ENCODE measurements at regions not wholly inside any gene's neighbourhood (a gene's known extent, or its start where the extent isn't known, plus 50 kb on each side); places are given as distances from the start of the nearest gene placed in this dataset.

GRCh38 chr3:82354228-82354627, 592.8 kb upstream of the GBE1 start:
- TF ChIP-seq TCF12 (IDR thresholded peaks at IDR 0.05; ENCODE audit: low read depth) (no peak), NFIC (IDR thresholded peaks at IDR 0.05) (0 out of 2 replicates have a peak, but pooled peaks have one; percentile 8)

GRCh38 chr3:82353306-82354171, 592.1 kb upstream of the GBE1 start:
- TF ChIP-seq CEBPB (IDR thresholded peaks at IDR 0.05) (no peak), NFIC (IDR thresholded peaks at IDR 0.05) (no peak), TCF12 (IDR thresholded peaks at IDR 0.05; ENCODE audit: low read depth) (no peak), FOXM1 (IDR thresholded peaks at IDR 0.05; ENCODE audit: borderline replicate concordance, low read depth) (no peak), TEAD4 (IDR thresholded peaks at IDR 0.05) (no peak), EGR1 (IDR thresholded peaks at IDR 0.05) (no peak), ZBTB7A (IDR thresholded peaks at IDR 0.05; ENCODE audit: low read depth) (no peak), TAF1 (IDR thresholded peaks at IDR 0.05; ENCODE audit: low read depth) (no peak), CREB1 (IDR thresholded peaks at IDR 0.05; ENCODE audit: low read depth) (no peak), RAD21 (IDR thresholded peaks at IDR 0.05; ENCODE audit: low read depth) (no peak), MAX (IDR thresholded peaks at IDR 0.05) (no peak)
- TF ChIP-seq, protein P1, sequence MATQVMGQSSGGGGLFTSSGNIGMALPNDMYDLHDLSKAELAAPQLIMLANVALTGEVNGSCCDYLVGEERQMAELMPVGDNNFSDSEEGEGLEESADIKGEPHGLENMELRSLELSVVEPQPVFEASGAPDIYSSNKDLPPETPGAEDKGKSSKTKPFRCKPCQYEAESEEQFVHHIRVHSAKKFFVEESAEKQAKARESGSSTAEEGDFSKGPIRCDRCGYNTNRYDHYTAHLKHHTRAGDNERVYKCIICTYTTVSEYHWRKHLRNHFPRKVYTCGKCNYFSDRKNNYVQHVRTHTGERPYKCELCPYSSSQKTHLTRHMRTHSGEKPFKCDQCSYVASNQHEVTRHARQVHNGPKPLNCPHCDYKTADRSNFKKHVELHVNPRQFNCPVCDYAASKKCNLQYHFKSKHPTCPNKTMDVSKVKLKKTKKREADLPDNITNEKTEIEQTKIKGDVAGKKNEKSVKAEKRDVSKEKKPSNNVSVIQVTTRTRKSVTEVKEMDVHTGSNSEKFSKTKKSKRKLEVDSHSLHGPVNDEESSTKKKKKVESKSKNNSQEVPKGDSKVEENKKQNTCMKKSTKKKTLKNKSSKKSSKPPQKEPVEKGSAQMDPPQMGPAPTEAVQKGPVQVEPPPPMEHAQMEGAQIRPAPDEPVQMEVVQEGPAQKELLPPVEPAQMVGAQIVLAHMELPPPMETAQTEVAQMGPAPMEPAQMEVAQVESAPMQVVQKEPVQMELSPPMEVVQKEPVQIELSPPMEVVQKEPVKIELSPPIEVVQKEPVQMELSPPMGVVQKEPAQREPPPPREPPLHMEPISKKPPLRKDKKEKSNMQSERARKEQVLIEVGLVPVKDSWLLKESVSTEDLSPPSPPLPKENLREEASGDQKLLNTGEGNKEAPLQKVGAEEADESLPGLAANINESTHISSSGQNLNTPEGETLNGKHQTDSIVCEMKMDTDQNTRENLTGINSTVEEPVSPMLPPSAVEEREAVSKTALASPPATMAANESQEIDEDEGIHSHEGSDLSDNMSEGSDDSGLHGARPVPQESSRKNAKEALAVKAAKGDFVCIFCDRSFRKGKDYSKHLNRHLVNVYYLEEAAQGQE (IDR thresholded peaks at IDR 0.05; ENCODE audit: low read depth) = no peak

GRCh38 chr3:82347585-82347984, 586.1 kb upstream of the GBE1 start:
- no peak for TF ChIP-seq MAX (IDR thresholded peaks at IDR 0.05)
- no peak for TF ChIP-seq YY1 (IDR thresholded peaks at IDR 0.05; ENCODE audit: low read depth)
- no peak for TF ChIP-seq TAF1 (IDR thresholded peaks at IDR 0.05; ENCODE audit: low read depth)
- TF ChIP-seq ZBTB7A (IDR thresholded peaks at IDR 0.05; ENCODE audit: low read depth) = no peak
- TF ChIP-seq RAD21 (IDR thresholded peaks at IDR 0.05; ENCODE audit: low read depth) = no peak

DNA sequence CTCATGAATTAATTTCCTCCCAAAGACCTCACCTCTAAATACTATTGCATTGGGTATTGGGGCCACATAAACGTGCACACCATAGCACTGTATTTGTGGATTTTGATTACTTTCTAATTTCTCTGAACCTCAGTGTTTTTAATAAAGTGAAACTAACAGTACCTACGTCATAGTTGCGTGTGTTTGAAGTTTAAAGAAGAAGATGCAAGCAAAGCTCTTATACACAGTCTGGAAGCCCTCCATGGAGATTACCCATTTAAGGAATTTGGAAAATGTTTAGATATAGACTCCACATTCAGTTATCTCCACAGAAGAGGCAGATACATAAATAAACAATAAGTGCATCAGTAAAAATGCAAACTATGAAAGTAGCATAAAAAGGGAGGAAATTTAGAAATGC, 581.1 kb upstream of the GBE1 start:
- TF ChIP-seq, protein P1 (IDR thresholded peaks at IDR 0.05; ENCODE audit: low read depth) = no peak
- no peak for TF ChIP-seq TCF12 (IDR thresholded peaks at IDR 0.05; ENCODE audit: low read depth)
- no peak for TF ChIP-seq EGR1 (IDR thresholded peaks at IDR 0.05)
- TF ChIP-seq MAX (IDR thresholded peaks at IDR 0.05) = no peak
- no peak for TF ChIP-seq YY1 (IDR thresholded peaks at IDR 0.05; ENCODE audit: low read depth)
- TF ChIP-seq RAD21 (IDR thresholded peaks at IDR 0.05; ENCODE audit: low read depth) = no peak
- TF ChIP-seq FOXM1 (IDR thresholded peaks at IDR 0.05; ENCODE audit: borderline replicate concordance, low read depth) = no peak
- no peak for TF ChIP-seq EP300 (IDR thresholded peaks at IDR 0.05; ENCODE audit: borderline replicate concordance)

DNA sequence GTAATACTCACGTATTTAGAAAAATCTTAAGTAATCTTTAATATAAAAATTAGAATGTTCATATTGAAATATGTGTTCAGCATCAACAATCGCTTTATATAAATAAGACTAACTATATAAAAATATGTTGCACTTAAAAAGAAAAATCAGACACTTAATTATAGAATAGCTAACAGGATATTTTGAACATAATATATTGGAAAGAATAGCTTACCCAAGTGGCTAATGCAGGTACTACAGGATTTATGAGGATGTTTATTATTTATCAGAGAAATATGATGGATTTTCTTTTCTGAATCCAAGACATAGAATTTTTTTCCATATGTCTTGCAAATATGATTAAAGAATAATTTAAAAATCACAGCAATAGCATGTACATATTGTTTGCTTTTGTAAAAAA, 567.9 kb upstream of the GBE1 start:
- TF ChIP-seq TAF1 (IDR thresholded peaks at IDR 0.05; ENCODE audit: low read depth) (no peak), RAD21 (IDR thresholded peaks at IDR 0.05; ENCODE audit: low read depth) (peak; percentile 6; the same call in 1 of the 2 replicates)
- TF ChIP-seq, protein P2, sequence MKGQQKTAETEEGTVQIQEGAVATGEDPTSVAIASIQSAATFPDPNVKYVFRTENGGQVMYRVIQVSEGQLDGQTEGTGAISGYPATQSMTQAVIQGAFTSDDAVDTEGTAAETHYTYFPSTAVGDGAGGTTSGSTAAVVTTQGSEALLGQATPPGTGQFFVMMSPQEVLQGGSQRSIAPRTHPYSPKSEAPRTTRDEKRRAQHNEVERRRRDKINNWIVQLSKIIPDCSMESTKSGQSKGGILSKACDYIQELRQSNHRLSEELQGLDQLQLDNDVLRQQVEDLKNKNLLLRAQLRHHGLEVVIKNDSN (IDR thresholded peaks at IDR 0.05) = no peak

GRCh38 chr3:82311901-82312300, 550.5 kb upstream of the GBE1 start:
- TF ChIP-seq MAX (IDR thresholded peaks at IDR 0.05) (no peak), YY1 (IDR thresholded peaks at IDR 0.05; ENCODE audit: low read depth) (no peak), EP300 (IDR thresholded peaks at IDR 0.05; ENCODE audit: borderline replicate concordance) (no peak), ZBTB7A (IDR thresholded peaks at IDR 0.05; ENCODE audit: low read depth) (no peak), FOXM1 (IDR thresholded peaks at IDR 0.05; ENCODE audit: borderline replicate concordance, low read depth) (no peak), TAF1 (IDR thresholded peaks at IDR 0.05; ENCODE audit: low read depth) (no peak), CEBPB (IDR thresholded peaks at IDR 0.05) (no peak), TEAD4 (IDR thresholded peaks at IDR 0.05) (no peak), TCF12 (IDR thresholded peaks at IDR 0.05; ENCODE audit: low read depth) (no peak), CREB1 (IDR thresholded peaks at IDR 0.05; ENCODE audit: low read depth) (no peak), RAD21 (IDR thresholded peaks at IDR 0.05; ENCODE audit: low read depth) (no peak), NFIC (IDR thresholded peaks at IDR 0.05) (no peak), EGR1 (IDR thresholded peaks at IDR 0.05) (no peak)
- TF ChIP-seq, protein P1 (IDR thresholded peaks at IDR 0.05; ENCODE audit: low read depth) = no peak
- TF ChIP-seq, protein P2 (IDR thresholded peaks at IDR 0.05) = no peak
